Prostate gland (tissue), 2 donors: ENCODE measurements at regions not wholly inside any gene's neighbourhood (a gene's known extent, or its start where the extent isn't known, plus 50 kb on each side); places are given as distances from the start of the nearest gene placed in this dataset.
"Not testable (repeated sequence)": the region's sequence is repeated elsewhere in the genome, so short reads cannot be mapped to it uniquely, and the experiment has no call there.

Experiments used
- DNase-seq: peaks from one replicate; pipeline ENCODE4 v3.0.0-alpha.2; 2019; ENCODE audit warnings: low spot score
- H3K27ac ChIP-seq, 2 donors: fragments of 200-600 bp; sonication (generic); 2 replicates each; pipeline ENCODE4 v1.5.1; 2017 to 2019
- H3K27me3 ChIP-seq: fragments of 200-600 bp; sonication (generic); replicated peaks from 2 replicates; pipeline ENCODE4 v1.5.1; 2019; ENCODE audit not compliant: insufficient read depth
- H3K36me3 ChIP-seq, 2 donors: fragments of 200-600 bp; sonication (generic); 1 replicate in 1 of 2; 2 replicates in 1 of 2; pipeline versions ENCODE4 v1.5.1 to v1.8.1; 2017 to 2019
- H3K4me1 ChIP-seq: fragments of 200-600 bp; sonication (generic); replicated peaks from 2 replicates; pipeline ENCODE4 v1.5.1; 2019
- H3K4me3 ChIP-seq, 2 donors: fragments of 200-600 bp; sonication (generic); 2 replicates each; pipeline ENCODE4 v1.5.1; 2017 to 2019
- H3K9me3 ChIP-seq: fragments of 200-600 bp; sonication (generic); 2 replicates; pipeline ENCODE4 v1.5.1; 2017
- POLR2A ChIP-seq: fragments of 450-650 bp; IDR thresholded peaks from one replicate; pipeline ENCODE4 v1.6.1; 2016; ENCODE audit warnings: antibody characterized with exemption, mild to moderate bottlenecking
- POLR2AphosphoS5 ChIP-seq: sonication (generic); formaldehyde crosslinking; IDR thresholded peaks from one replicate; pipeline ENCODE4 v1.6.1; 2017; ENCODE audit warnings: antibody characterized with exemption
- WGBS: methylation state at CpG from one replicate; pipeline ENCODE4 v1.1.5; 2018; 5-methylcytosine and 5-hydroxymethylcytosine counted together
- intact Hi-C: fragments of 100-400 bp; cut with DNase I; formaldehyde crosslinking; loops from one replicate; pipeline ENCODE4 v1.14.2; 2022
- TF ChIP-seq, protein P1 (sequence below), 4 experiments: fragments of 200-600 bp in 2 of 4; fragments of 450-650 bp in 2 of 4; sonication (generic) in 2 of 4; IDR thresholded peaks; 1 replicate in 3 of 4; 2 replicates in 1 of 4; pipeline ENCODE4 v1.5.1; 2016 to 2019; ENCODE audit warnings: antibody characterized with exemption in 4 of 4, mild to moderate bottlenecking in 2 of 4, moderate library complexity in 2 of 4

DNA sequence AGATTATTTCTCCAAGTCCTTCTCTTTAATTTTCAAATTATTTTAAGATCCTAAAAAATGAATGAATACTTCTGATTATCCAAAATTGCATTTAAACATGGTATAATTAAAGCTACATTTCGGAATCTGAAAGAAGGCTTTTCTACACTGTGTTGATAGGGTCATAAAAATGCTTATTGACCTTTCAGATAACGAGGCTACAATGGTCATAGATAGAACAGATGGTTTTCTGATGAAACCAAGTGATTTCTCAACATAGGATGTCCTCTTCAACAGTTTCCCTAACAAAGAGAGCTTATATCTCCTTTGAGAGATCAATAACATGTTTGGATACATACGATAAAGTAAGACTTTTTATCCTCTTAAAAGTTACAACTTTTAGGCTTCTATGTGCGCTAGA lies 201.1 kb downstream of the PTH2R start:
- no peaks in the 10 kb centered on the region for H3K36me3 ChIP-seq
- intact Hi-C loops = no loop called here
- no peaks in the 10 kb centered on the region for H3K9me3 ChIP-seq
- H3K27me3 ChIP-seq = no peaks in the 10 kb centered on the region
- no peaks in the 10 kb centered on the region for H3K4me1 ChIP-seq
- 63% methylated on average over 4 of the region's 4 CpGs for WGBS
- DNase-seq = no peak
- H3K27ac ChIP-seq = no peak overlapping the region
- H3K4me3 ChIP-seq = no peak overlapping the region
- TF ChIP-seq, protein P1, sequence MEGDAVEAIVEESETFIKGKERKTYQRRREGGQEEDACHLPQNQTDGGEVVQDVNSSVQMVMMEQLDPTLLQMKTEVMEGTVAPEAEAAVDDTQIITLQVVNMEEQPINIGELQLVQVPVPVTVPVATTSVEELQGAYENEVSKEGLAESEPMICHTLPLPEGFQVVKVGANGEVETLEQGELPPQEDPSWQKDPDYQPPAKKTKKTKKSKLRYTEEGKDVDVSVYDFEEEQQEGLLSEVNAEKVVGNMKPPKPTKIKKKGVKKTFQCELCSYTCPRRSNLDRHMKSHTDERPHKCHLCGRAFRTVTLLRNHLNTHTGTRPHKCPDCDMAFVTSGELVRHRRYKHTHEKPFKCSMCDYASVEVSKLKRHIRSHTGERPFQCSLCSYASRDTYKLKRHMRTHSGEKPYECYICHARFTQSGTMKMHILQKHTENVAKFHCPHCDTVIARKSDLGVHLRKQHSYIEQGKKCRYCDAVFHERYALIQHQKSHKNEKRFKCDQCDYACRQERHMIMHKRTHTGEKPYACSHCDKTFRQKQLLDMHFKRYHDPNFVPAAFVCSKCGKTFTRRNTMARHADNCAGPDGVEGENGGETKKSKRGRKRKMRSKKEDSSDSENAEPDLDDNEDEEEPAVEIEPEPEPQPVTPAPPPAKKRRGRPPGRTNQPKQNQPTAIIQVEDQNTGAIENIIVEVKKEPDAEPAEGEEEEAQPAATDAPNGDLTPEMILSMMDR (IDR thresholded peaks at IDR 0.05) = no peak
- TF ChIP-seq POLR2AphosphoS5 (no peak), POLR2A (no peak)

DNA sequence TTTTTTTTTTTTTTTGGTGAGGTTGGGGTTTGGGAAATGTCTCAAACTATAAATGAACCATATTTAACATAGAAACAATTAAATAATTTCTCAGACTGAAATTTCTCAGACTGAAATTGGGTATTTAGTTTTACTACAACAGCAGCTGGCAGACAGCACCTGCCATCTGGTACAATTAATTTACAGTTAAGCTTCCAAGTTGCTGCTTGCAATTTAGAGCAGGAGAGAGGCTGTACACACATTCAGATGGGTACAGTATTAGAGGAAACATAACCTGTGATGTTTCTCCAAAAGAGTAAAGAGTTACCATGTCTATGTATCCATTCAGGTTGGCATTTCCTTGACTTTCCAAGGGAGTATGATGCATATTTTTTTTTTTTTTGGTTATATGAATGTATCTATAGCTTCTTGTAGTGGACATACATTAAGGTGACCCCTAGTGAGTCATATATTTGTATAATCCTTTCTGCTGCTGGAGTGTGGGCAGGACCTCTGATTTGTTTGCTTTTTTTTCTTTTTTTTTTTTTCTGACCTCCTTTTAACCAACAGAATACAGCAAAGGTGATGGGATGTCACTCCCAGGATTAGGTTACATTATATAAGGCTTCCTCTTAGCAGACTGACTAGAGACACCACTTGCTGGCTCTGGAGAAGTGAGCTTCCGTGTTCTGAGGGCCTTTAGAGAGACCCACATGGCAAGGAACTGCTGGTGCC lies 201.7 kb downstream of the PTH2R start:
- 90% methylated on average over 1 of the region's 1 CpG for WGBS
- TF ChIP-seq, protein P1 (IDR thresholded peaks at IDR 0.05) = no peak
- TF ChIP-seq POLR2AphosphoS5 (no peak), POLR2A (no peak)
- no peaks in the 10 kb centered on the region for H3K9me3 ChIP-seq
- H3K27ac ChIP-seq = no peak overlapping the region
- no peaks in the 10 kb centered on the region for H3K27me3 ChIP-seq
- H3K4me3 ChIP-seq = no peak overlapping the region
- no peaks in the 10 kb centered on the region for H3K4me1 ChIP-seq
- intact Hi-C loops = no loop called here
- H3K36me3 ChIP-seq = no peaks in the 10 kb centered on the region
- no peak for DNase-seq

DNA sequence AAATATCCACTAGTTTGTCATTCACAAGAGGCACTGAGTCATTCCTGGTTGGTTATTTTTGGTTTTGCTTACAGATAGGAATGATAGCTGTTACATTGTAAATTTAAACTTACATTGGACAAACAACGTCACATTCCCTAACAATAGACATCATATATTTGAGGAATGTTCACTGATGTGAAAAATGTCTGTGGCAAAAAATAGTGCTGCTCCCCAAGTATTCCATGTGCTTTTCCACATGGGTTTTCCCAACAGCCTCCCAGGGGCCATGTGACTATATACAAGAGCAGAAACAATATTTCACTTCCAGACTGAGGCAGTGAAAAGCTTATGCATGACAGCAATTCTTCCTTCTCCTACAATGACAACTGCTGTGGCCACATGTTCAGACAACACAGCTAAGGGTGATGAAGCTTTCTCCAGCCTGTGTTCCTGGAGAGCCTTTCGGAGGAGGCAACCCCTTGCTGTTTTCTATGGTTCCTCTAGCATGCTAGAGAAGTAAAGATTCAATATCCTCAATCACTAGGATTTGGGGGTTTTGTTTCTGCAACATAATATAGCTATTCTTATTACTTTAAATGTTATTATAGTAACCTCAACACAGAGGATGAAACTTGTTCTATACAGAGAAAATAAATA lies 202.7 kb downstream of the PTH2R start:
- TF ChIP-seq POLR2AphosphoS5 (no peak), POLR2A (no peak)
- TF ChIP-seq, protein P1 (IDR thresholded peaks at IDR 0.05) = no peak
- no peaks in the 10 kb centered on the region for H3K36me3 ChIP-seq
- no peak overlapping the region for H3K4me3 ChIP-seq
- H3K27ac ChIP-seq = no peak overlapping the region
- DNase-seq = no peak
- no peaks in the 10 kb centered on the region for H3K9me3 ChIP-seq
- intact Hi-C loops = no loop called here
- 62% methylated on average over 2 of the region's 2 CpGs for WGBS
- H3K27me3 ChIP-seq = no peaks in the 10 kb centered on the region
- no peaks in the 10 kb centered on the region for H3K4me1 ChIP-seq

DNA sequence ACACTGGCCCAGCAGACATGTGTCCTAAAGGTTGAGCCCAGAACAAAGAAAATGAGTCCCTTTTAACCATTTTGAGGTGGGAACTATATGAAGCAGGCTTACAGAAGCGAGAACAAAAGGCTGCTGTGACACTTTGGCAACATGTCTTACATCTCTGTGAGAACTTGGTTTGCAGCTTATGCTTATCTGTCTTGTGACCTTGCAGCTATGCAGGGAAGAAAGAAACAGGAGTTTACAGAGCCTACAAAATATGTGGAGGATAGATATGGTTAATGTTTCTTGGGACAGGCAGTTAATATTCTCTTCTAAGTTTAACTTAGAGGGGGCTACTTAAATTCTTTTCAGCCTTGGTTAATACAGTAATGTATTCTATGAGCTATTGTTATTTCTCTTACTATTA lies 209.1 kb downstream of the PTH2R start:
- H3K27me3 ChIP-seq, H3K4me3 ChIP-seq, H3K36me3 ChIP-seq, H3K9me3 ChIP-seq, intact Hi-C loops, H3K27ac ChIP-seq, DNase-seq, H3K4me1 ChIP-seq: not testable (repeated sequence)
- 71% methylated on average over 1 of the region's 1 CpG for WGBS

DNA sequence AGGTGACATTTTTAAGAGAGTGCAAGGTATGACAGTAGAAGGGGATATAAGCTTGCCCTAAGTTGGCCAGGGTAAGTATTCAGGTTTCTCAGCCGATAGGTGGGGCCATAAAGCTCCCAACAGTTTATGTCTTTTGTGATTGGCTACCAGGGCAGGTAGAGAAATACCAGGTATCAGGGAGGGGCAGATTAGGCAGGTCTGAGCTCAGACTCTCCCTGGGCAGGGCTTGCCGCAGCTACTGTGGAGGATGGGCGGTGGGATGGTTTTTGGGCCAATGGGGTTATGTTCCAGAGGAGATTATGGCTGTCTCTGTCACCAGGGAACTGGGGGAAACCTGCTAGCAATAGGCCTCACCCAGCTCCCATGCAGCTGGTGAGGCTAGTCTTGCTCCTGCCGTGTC lies 211.6 kb downstream of the PTH2R start:
- 88% methylated on average over 4 of the region's 4 CpGs for WGBS
- no peak overlapping the region for H3K4me3 ChIP-seq
- no peak overlapping the region for H3K27ac ChIP-seq
- no peaks in the 10 kb centered on the region for H3K9me3 ChIP-seq
- H3K36me3 ChIP-seq = no peaks in the 10 kb centered on the region
- intact Hi-C loops = no loop called here
- H3K4me1 ChIP-seq = no peaks in the 10 kb centered on the region
- no peak for TF ChIP-seq POLR2AphosphoS5
- no peak for TF ChIP-seq POLR2A
- TF ChIP-seq, protein P1 (IDR thresholded peaks at IDR 0.05) = no peak
- no peaks in the 10 kb centered on the region for H3K27me3 ChIP-seq
- no peak for DNase-seq
